WTC11 (cell line): ENCODE measurements at regions not wholly inside any gene's neighbourhood (a gene's known extent, or its start where the extent isn't known, plus 50 kb on each side); places are given as distances from the start of the nearest gene placed in this dataset.

Source experiments
- ATAC-seq: fragments of 200-7000 bp; cut with Tn5 transposase; 2 replicates; pipeline ENCODE4 v1.10.0; 2021; ENCODE audit warnings: mild to moderate bottlenecking, moderate library complexity
- CTCF ChIA-PET: fragments of 300-600 bp; sonication (Branson Sonifier 250); formaldehyde crosslinking; loops from one replicate; lab custom pipeline; 2021; ENCODE audit warnings: antibody characterized with exemption; lab: Charles Lee
- POLR2A ChIA-PET: fragments of 350-600 bp; sonication (Branson Sonifier 250); formaldehyde crosslinking; loops from one replicate; lab custom pipeline; 2021; ENCODE audit warnings: antibody characterized with exemption; lab: Charles Lee
- DNase-seq: peaks from one replicate; pipeline ENCODE4 v3.0.0; 2021; ENCODE audit warnings: low spot score
- H3K27ac Mint-ChIP-seq: 2 replicates; pipeline ENCODE4 v1.8.0; 2021; ENCODE audit warnings: mixed read lengths
- H3K27me3 Mint-ChIP-seq: 2 replicates; pipeline ENCODE4 v1.8.0; 2021; ENCODE audit warnings: low read depth, mild to moderate bottlenecking, moderate library complexity, mixed read lengths
- H3K36me3 Mint-ChIP-seq: 2 replicates; pipeline ENCODE4 v1.8.0; 2021; ENCODE audit warnings: mixed read lengths
- H3K4me1 Mint-ChIP-seq: 2 replicates; pipeline ENCODE4 v1.8.0; 2022; ENCODE audit warnings: mixed read lengths
- H3K4me3 Mint-ChIP-seq: 2 replicates; pipeline ENCODE4 v1.8.0; 2021; ENCODE audit warnings: mild to moderate bottlenecking, moderate library complexity, mixed read lengths
- H3K9me3 Mint-ChIP-seq: 2 replicates; pipeline ENCODE4 v1.8.0; 2021; ENCODE audit warnings: mixed read lengths
- ATF1 ChIP-seq: sonication (generic); formaldehyde crosslinking; IDR thresholded peaks from 2 replicates; pipeline ENCODE4 v1.8.1; 2023; ENCODE audit warnings: mild to moderate bottlenecking, moderate library complexity, missing genetic modification reagents
- CBFB ChIP-seq: sonication (generic); formaldehyde crosslinking; IDR thresholded peaks from 2 replicates; pipeline ENCODE4 v1.8.1; 2022; ENCODE audit warnings: mild to moderate bottlenecking, low read depth, missing genetic modification reagents
- ELF4 ChIP-seq: sonication (generic); formaldehyde crosslinking; IDR thresholded peaks from 2 replicates; pipeline ENCODE4 v1.8.1; 2022; ENCODE audit warnings: low read depth, mild to moderate bottlenecking, moderate library complexity, missing genetic modification reagents
- HMGXB4 ChIP-seq: sonication (generic); formaldehyde crosslinking; IDR thresholded peaks from 2 replicates; pipeline ENCODE4 v1.8.1; 2023; ENCODE audit warnings: mild to moderate bottlenecking, moderate library complexity, missing genetic modification reagents
- JUN ChIP-seq: sonication (generic); formaldehyde crosslinking; IDR thresholded peaks from 2 replicates; pipeline ENCODE4 v1.8.0; 2023; ENCODE audit warnings: mild to moderate bottlenecking, missing genetic modification reagents
- KAT7 ChIP-seq: sonication (generic); formaldehyde crosslinking; IDR thresholded peaks from 2 replicates; pipeline ENCODE4 v1.8.1; 2023; ENCODE audit warnings: missing genetic modification reagents, mild to moderate bottlenecking, borderline replicate concordance
- MXD4 ChIP-seq: fragments of 250-450 bp; sonication (Bioruptor Pico); IDR thresholded peaks from 2 replicates; pipeline ENCODE4 v1.8.0; 2021; ENCODE audit warnings: mild to moderate bottlenecking, moderate library complexity, borderline replicate concordance
- NFE2L1 ChIP-seq: sonication (generic); formaldehyde crosslinking; IDR thresholded peaks from 2 replicates; pipeline ENCODE4 v1.8.1; 2023; ENCODE audit warnings: missing genetic modification reagents
- PRDM15 ChIP-seq: sonication (generic); formaldehyde crosslinking; IDR thresholded peaks from 2 replicates; pipeline ENCODE4 v1.8.0; 2022; ENCODE audit warnings: missing genetic modification reagents
- PREB ChIP-seq: sonication (generic); formaldehyde crosslinking; IDR thresholded peaks from 2 replicates; pipeline ENCODE4 v1.8.1; 2022; ENCODE audit warnings: mild to moderate bottlenecking, missing genetic modification reagents, moderate library complexity, borderline replicate concordance
- RORB ChIP-seq: fragments of 250-450 bp; sonication (Bioruptor Pico); IDR thresholded peaks from 2 replicates; pipeline ENCODE4 v1.9.0; 2021; ENCODE audit warnings: mild to moderate bottlenecking
- TCF7 ChIP-seq: sonication (generic); formaldehyde crosslinking; IDR thresholded peaks from 2 replicates; pipeline ENCODE4 v1.8.0; 2022; ENCODE audit warnings: mild to moderate bottlenecking, low read depth, missing genetic modification reagents, moderate library complexity
- TEAD1 ChIP-seq: sonication (generic); formaldehyde crosslinking; IDR thresholded peaks from 2 replicates; pipeline ENCODE4 v1.8.0; 2022; ENCODE audit warnings: mild to moderate bottlenecking, missing genetic modification reagents
- TEAD4 ChIP-seq: sonication (generic); formaldehyde crosslinking; IDR thresholded peaks from 2 replicates; pipeline ENCODE4 v1.8.0; 2022; ENCODE audit warnings: mild to moderate bottlenecking, missing genetic modification reagents
- ZBTB21 ChIP-seq: sonication (generic); formaldehyde crosslinking; IDR thresholded peaks from 2 replicates; pipeline ENCODE4 v1.8.1; 2023; ENCODE audit warnings: mild to moderate bottlenecking, missing genetic modification reagents, borderline replicate concordance
- ZNF263 ChIP-seq: sonication (generic); formaldehyde crosslinking; IDR thresholded peaks from 2 replicates; pipeline ENCODE4 v1.8.1; 2022; ENCODE audit warnings: low read depth, mild to moderate bottlenecking, moderate library complexity, missing genetic modification reagents
- ZNF423 ChIP-seq: fragments of 250-450 bp; sonication (Bioruptor Pico); IDR thresholded peaks from 2 replicates; pipeline ENCODE4 v2.1.2; 2022; ENCODE audit warnings: mild to moderate bottlenecking, moderate library complexity
- ZNF512 ChIP-seq: sonication (generic); formaldehyde crosslinking; IDR thresholded peaks from 2 replicates; pipeline ENCODE4 v1.8.1; 2022; ENCODE audit warnings: missing genetic modification reagents, borderline replicate concordance
- TF ChIP-seq, protein P1 (sequence below): fragments of 250-450 bp; sonication (Bioruptor Pico); IDR thresholded peaks from 2 replicates; pipeline ENCODE4 v1.9.0; 2021; ENCODE audit warnings: moderate library complexity, mild to moderate bottlenecking, inconsistent platforms, borderline replicate concordance
- TF ChIP-seq, protein P2 (sequence below): sonication (generic); formaldehyde crosslinking; IDR thresholded peaks from 2 replicates; pipeline ENCODE4 v1.8.1; 2023; ENCODE audit warnings: mild to moderate bottlenecking, missing genetic modification reagents

DNA sequence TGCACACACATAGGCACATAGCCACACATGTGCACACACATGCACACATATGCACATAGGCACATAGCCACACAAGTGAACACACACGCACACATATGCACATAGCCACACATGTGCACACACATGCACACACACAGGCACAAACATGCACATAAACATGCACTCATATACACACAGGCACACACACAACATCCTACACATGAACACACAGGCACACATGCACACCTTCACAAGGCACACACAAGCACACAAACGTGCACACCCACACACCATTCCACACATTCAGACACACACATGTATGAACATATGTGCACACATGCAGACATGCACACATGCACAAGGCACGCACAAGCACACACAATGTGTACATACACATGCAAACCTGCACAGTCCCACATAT lies 484.7 kb downstream of the IRX1 start (continued):
- no peak for TF ChIP-seq TEAD1 (CRISPR knock-in tag)
- no peak for TF ChIP-seq ZBTB21 (CRISPR knock-in tag)
- TF ChIP-seq ELF4 (CRISPR knock-in tag) = no peak
- TF ChIP-seq ATF1 (CRISPR knock-in tag) = no peak
- TF ChIP-seq ZNF423 (CRISPR knock-in tag) = no peak
- no peak for TF ChIP-seq KAT7 (CRISPR knock-in tag)

DNA sequence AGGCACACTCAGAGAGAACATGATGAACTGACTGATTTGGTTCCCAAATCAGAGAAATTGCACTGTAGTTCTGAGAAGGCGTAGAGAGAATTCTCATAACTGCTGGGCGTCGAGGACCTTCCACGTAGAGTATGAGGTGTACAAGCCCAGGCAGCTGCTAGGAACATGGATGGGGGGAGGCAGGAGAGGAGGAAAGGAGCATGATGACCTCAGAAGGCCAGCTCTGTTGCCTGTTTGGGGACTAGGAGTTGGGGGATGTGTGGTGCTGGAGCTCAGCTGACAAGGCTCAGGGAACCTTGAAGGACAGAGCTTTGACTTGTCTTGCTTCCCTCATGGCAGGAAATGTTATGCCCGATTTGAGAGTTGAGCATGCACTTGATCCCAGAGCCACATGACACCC lies 485.4 kb downstream of the IRX1 start:
- Mint-ChIP-seq H3K9me3 (peaks cover 8% of the 10 kb centered on the region), H3K4me3 (no peak overlapping the region), H3K27me3 (no peaks in the 10 kb centered on the region), H3K4me1 (peaks cover 10% of the 10 kb centered on the region), H3K36me3 (no peaks in the 10 kb centered on the region), H3K27ac (no peak overlapping the region)
- ATAC-seq = no peak
- TF ChIP-seq, protein P1, sequence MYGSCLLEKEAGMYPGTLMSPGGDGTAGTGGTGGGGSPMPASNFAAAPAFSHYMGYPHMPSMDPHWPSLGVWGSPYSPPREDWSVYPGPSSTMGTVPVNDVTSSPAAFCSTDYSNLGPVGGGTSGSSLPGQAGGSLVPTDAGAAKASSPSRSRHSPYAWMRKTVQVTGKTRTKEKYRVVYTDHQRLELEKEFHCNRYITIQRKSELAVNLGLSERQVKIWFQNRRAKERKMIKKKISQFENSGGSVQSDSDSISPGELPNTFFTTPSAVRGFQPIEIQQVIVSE (CRISPR knock-in tag) = no peak
- TF ChIP-seq CBFB (no peak), TCF7 (CRISPR knock-in tag) (no peak), RORB (CRISPR knock-in tag) (no peak), NFE2L1 (CRISPR knock-in tag) (no peak), JUN (CRISPR knock-in tag) (no peak)
- TF ChIP-seq, protein P2, sequence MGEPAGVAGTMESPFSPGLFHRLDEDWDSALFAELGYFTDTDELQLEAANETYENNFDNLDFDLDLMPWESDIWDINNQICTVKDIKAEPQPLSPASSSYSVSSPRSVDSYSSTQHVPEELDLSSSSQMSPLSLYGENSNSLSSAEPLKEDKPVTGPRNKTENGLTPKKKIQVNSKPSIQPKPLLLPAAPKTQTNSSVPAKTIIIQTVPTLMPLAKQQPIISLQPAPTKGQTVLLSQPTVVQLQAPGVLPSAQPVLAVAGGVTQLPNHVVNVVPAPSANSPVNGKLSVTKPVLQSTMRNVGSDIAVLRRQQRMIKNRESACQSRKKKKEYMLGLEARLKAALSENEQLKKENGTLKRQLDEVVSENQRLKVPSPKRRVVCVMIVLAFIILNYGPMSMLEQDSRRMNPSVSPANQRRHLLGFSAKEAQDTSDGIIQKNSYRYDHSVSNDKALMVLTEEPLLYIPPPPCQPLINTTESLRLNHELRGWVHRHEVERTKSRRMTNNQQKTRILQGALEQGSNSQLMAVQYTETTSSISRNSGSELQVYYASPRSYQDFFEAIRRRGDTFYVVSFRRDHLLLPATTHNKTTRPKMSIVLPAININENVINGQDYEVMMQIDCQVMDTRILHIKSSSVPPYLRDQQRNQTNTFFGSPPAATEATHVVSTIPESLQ (CRISPR knock-in tag) = no peak
- CTCF ChIA-PET = no interaction called here
- no peak for DNase-seq
- POLR2A ChIA-PET = no interaction called here

GRCh38 chr5:4081466-4081865 lies 485.8 kb downstream of the IRX1 start:
- ChIA-PET CTCF (no interaction called here), POLR2A (no interaction called here)
- peak; percentile 55 for ATAC-seq
- peaks cover 8% of the 10 kb centered on the region for H3K9me3 Mint-ChIP-seq
- H3K4me3 Mint-ChIP-seq = no peak overlapping the region
- DNase-seq = no peak
- no peaks in the 10 kb centered on the region for H3K27me3 Mint-ChIP-seq
- TF ChIP-seq ZNF512 (CRISPR knock-in tag) (no peak), TEAD4 (CRISPR knock-in tag) (no peak), ZNF263 (no peak), PREB (CRISPR knock-in tag) (no peak), HMGXB4 (CRISPR knock-in tag) (no peak), PRDM15 (CRISPR knock-in tag) (no peak), MXD4 (CRISPR knock-in tag) (no peak)
- TF ChIP-seq, all 79 proteins: peak for 0
- H3K4me1 Mint-ChIP-seq = peaks cover 10% of the 10 kb centered on the region
- no peak overlapping the region for H3K27ac Mint-ChIP-seq
- no peaks in the 10 kb centered on the region for H3K36me3 Mint-ChIP-seq
